Stimulated activated CD4-positive, alpha-beta T cell treated with anti-CD3 and anti-CD28 coated beads, Interleukin-12 subunit alpha, Interleukin-12 subunit beta, amount 100 ng/mL, for 24 hours (primary cell): ENCODE measurements at regions not wholly inside any gene's neighbourhood (a gene's known extent, or its start where the extent isn't known, plus 50 kb on each side); places are given as distances from the start of the nearest gene placed in this dataset.

Source experiments
- DNase-seq, 2 experiments: peaks; one replicate each; pipeline ENCODE4 v3.0.0-alpha.2; 2020; ENCODE audit warnings: low read depth in 2 of 2

GRCh38 chr7:93651603-93652159, 77.2 kb upstream of the CALCR start:
- no peak for DNase-seq

GRCh38 chr7:93646538-93646937, 72.0 kb upstream of the CALCR start:
- DNase-seq = no peak

- no peak for DNase-seq
Observed at GRCh38 chr7:93636276-93636675, 61.8 kb upstream of the CALCR start.

- no peak for DNase-seq
Observed at GRCh38 chr7:93632371-93632770, 57.8 kb upstream of the CALCR start.

GRCh38 chr7:93629291-93629801, 54.8 kb upstream of the CALCR start:
- no peak for DNase-seq

- no peak for DNase-seq
Observed at GRCh38 chr7:93626869-93627268, 52.3 kb upstream of the CALCR start.
